Nephron progenitor cell (in vitro differentiated cells): ENCODE measurements at regions not wholly inside any gene's neighbourhood (a gene's known extent, or its start where the extent isn't known, plus 50 kb on each side); places are given as distances from the start of the nearest gene placed in this dataset.
A peak's percentile ranks its signal among the peaks of the same experiment; 100 is the strongest.

ENCODE experiments used
- DNase-seq: peaks from one replicate; pipeline ENCODE4 v3.0.0; 2021
- H3K27ac Mint-ChIP-seq: 2 replicates; pipeline ENCODE4 v1.8.0; 2021; ENCODE audit warnings: mild to moderate bottlenecking, moderate library complexity, mixed read lengths
- H3K27me3 Mint-ChIP-seq: 2 replicates; pipeline ENCODE4 v1.8.0; 2021; ENCODE audit warnings: mild to moderate bottlenecking, low read depth, mixed read lengths; ENCODE audit not compliant: poor library complexity
- H3K36me3 Mint-ChIP-seq: 2 replicates; pipeline ENCODE4 v1.8.0; 2021; ENCODE audit warnings: low read depth, mixed read lengths
- H3K4me1 Mint-ChIP-seq: 2 replicates; pipeline ENCODE4 v1.8.0; 2021; ENCODE audit warnings: mixed read lengths
- H3K4me3 Mint-ChIP-seq: 2 replicates; pipeline ENCODE4 v1.8.0; 2021; ENCODE audit warnings: mild to moderate bottlenecking, moderate library complexity, mixed read lengths
- H3K9me3 Mint-ChIP-seq: 2 replicates; pipeline ENCODE4 v1.8.0; 2021; ENCODE audit warnings: mild to moderate bottlenecking, moderate library complexity, mixed read lengths
- TF ChIP-seq, protein P1 (sequence below): fragments of 200-600 bp; sonication (generic); IDR thresholded peaks from 2 replicates; pipeline ENCODE4 v1.5.0; 2021; ENCODE audit warnings: antibody characterized with exemption

DNA sequence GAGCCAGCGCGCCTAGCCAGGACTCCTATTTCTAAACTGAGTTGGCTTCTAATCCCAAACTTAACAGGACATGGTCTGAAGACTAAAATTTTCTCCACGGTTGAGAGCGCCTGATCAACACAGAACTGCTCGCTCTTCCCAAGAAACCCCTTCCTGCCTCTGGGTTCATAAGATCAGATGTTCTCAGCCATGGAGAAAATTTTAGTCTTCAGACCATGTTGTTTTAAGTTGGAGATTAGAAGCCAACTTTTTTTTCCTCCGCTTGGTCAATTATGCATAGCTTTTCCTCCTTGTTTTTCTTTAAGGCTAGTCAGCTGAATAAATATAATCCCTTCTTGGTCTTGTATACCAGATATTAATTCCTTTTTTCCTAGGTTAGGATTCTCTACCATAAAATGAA is 356.6 kb upstream of the ADAMTS9 start:
- Mint-ChIP-seq H3K36me3 (no peaks in the 10 kb centered on the region), H3K27ac (no peak overlapping the region), H3K4me3 (no peak overlapping the region), H3K27me3 (peaks cover 7% of the 10 kb centered on the region), H3K9me3 (peaks cover 33% of the 10 kb centered on the region), H3K4me1 (no peaks in the 10 kb centered on the region)
- TF ChIP-seq, protein P1, sequence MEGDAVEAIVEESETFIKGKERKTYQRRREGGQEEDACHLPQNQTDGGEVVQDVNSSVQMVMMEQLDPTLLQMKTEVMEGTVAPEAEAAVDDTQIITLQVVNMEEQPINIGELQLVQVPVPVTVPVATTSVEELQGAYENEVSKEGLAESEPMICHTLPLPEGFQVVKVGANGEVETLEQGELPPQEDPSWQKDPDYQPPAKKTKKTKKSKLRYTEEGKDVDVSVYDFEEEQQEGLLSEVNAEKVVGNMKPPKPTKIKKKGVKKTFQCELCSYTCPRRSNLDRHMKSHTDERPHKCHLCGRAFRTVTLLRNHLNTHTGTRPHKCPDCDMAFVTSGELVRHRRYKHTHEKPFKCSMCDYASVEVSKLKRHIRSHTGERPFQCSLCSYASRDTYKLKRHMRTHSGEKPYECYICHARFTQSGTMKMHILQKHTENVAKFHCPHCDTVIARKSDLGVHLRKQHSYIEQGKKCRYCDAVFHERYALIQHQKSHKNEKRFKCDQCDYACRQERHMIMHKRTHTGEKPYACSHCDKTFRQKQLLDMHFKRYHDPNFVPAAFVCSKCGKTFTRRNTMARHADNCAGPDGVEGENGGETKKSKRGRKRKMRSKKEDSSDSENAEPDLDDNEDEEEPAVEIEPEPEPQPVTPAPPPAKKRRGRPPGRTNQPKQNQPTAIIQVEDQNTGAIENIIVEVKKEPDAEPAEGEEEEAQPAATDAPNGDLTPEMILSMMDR = no peak
- DNase-seq = no peak

DNA sequence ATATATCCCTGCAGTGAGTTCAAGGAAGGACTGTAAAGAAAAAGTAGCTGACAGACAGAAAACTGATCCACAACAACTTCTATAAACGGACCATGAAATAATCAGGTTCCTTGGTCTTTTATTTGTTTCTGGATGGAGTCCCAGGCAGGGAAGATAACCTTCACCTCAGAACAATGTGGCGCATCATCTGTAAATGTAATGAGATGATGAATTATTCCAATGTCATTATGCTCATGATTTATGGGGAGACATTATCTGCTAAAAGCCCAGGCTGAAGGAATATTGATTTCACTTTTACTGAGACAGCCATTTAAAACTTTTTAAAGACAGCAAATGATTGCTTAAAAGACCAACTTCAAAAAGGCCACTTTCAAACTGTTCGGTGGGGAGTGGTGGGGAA is 354.9 kb upstream of the ADAMTS9 start:
- DNase-seq = no peak
- H3K4me3 Mint-ChIP-seq = no peak overlapping the region
- H3K9me3 Mint-ChIP-seq = peaks cover 30% of the 10 kb centered on the region
- no peaks in the 10 kb centered on the region for H3K36me3 Mint-ChIP-seq
- TF ChIP-seq, protein P1 = no peak
- peaks cover 7% of the 10 kb centered on the region for H3K27me3 Mint-ChIP-seq
- H3K27ac Mint-ChIP-seq = no peak overlapping the region
- H3K4me1 Mint-ChIP-seq = no peaks in the 10 kb centered on the region

DNA sequence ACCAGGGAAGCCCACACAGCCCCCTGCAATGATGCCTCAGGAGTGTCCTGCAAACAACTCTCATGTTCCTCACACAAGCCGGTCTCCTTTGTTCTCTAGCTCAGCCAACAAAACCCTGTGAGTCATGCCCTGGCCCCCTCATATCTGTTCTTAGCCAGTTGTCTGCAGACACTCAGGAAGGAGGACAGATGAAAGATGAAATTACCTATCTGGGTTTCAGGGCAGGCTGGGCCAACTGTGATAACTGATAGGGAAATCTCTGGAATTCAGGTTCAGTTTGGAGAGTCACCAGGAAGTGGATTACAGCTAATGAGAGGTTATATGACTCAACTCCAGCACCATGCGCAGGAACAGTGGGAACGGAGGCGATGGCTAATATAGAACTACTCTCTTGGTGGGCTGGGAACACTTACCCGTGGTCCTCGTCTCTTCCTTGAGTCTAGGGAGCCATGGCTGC is 352.0 kb upstream of the ADAMTS9 start:
- TF ChIP-seq, protein P1 = no peak
- Mint-ChIP-seq H3K36me3 (no peaks in the 10 kb centered on the region), H3K4me3 (no peak overlapping the region), H3K9me3 (peaks cover 7% of the 10 kb centered on the region), H3K4me1 (no peaks in the 10 kb centered on the region), H3K27me3 (peaks cover 6% of the 10 kb centered on the region), H3K27ac (no peak overlapping the region)
- DNase-seq = no peak

DNA sequence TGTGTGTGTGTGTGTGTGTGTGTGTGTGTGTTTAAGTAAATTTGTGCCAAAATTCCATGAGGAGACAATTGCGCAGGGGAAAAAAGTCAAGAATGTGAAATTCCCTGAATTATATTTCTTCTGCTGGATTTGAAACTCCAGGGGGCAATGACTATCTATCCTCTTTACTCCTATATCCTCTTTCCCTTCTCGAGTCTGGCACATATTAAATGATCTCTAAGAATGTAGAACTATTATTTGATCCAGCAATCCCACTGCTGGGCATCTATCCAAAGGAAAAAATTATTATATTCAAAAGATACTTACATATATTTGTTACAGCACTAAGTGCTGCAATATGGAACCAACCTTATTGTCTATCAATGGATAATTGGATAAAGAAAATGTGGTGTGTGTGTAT is 350.1 kb upstream of the ADAMTS9 start:
- Mint-ChIP-seq H3K27me3 (peaks cover 6% of the 10 kb centered on the region), H3K9me3 (no peaks in the 10 kb centered on the region), H3K4me3 (no peak overlapping the region), H3K27ac (no peak overlapping the region), H3K36me3 (no peaks in the 10 kb centered on the region), H3K4me1 (peaks cover 6% of the 10 kb centered on the region)
- TF ChIP-seq, protein P1 = no peak
- no peak for DNase-seq

DNA sequence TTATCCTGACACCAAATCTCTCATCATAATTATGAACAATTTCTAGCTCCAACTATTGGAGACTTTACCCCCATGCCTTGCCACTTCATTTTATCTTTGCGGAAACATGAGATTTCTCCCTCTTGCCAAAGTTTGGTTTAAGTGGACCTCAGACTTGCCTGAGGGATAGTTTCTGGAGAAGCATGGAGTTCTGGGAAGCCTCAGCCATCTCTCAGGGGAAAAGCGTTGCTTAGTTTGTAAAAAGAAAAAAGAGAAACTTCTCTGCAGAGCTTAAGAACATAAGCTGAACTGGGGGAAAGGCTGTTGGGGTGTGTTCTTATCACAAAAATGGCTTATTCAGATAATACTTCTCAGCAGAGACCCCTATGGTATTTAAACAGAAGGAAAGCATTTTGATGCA is 347.4 kb upstream of the ADAMTS9 start:
- Mint-ChIP-seq H3K36me3 (no peaks in the 10 kb centered on the region), H3K9me3 (no peaks in the 10 kb centered on the region), H3K27ac (no peak overlapping the region), H3K4me3 (no peak overlapping the region), H3K27me3 (peaks cover 3% of the 10 kb centered on the region), H3K4me1 (peaks cover 18% of the 10 kb centered on the region)
- DNase-seq = no peak
- TF ChIP-seq, protein P1 = no peak

DNA sequence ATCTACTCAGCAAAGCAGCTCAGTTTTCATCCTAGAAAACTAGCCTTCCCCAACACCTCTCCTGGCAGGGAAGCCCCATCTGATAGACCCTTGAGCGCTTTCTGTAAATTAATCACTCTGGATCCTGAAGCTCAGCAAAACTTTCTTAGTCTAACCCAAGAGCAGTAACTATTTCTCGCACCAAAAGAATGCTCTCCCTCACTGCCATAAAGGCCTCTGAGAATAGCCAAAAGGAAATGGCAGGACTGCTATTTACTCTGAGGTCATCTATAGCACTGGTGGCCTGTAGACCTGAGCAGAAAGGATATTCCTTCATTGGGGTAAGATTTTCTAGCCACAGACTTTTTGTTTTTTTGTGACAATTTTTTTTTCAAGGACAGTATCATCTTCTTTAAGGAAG is 345.8 kb upstream of the ADAMTS9 start:
- H3K27ac Mint-ChIP-seq = peak overlapping the region; percentile 69
- peaks cover 3% of the 10 kb centered on the region for H3K27me3 Mint-ChIP-seq
- TF ChIP-seq, protein P1 = no peak
- no peak for DNase-seq
- no peak overlapping the region for H3K4me3 Mint-ChIP-seq
- H3K4me1 Mint-ChIP-seq = peaks cover 19% of the 10 kb centered on the region
- H3K9me3 Mint-ChIP-seq = no peaks in the 10 kb centered on the region
- no peaks in the 10 kb centered on the region for H3K36me3 Mint-ChIP-seq
